ENCODE measurements at regions not wholly inside any gene's neighbourhood (a gene's known extent, or its start where the extent isn't known, plus 50 kb on each side); places are given as distances from the start of the nearest gene placed in this dataset.
A peak's percentile ranks its signal among the peaks of the same experiment; 100 is the strongest.
"Not testable (repeated sequence)": the region's sequence is repeated elsewhere in the genome, so short reads cannot be mapped to it uniquely, and the experiment has no call there.

- DNase-seq (ENCODE audit: low spot score): no peak
Observed at GRCh38 chr5:12745537-12745936, 841.3 kb upstream of the CTNND2 start.

GRCh38 chr5:12743582-12743981, 839.3 kb upstream of the CTNND2 start:
- DNase-seq (ENCODE audit: low spot score): no peak

DNA sequence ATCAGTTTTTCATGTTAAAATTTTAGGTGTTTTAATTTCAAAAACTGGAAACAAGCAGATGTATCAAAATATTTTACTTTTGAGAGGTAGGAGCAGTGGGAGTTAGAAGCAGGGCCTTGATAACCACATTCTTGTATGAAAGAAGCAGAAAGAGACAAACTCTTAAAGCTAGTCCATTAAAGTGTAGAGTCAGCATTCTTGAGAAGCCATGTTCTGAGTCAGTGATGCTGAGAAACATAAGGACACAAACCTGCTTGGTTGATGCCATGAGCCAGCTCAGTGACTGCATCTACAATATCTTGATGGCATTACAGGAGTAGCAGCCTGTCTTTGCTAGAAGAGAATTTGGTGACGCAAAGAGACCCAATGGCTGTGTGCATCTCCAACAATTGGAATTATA, 826.1 kb upstream of the CTNND2 start:
- DNase-seq (ENCODE audit: low spot score): no peak

- DNase-seq (ENCODE audit: low spot score): no peak
Observed at GRCh38 chr5:12716664-12717063, 812.4 kb upstream of the CTNND2 start.

- no peak for DNase-seq (ENCODE audit: low spot score)
Observed at GRCh38 chr5:12707560-12707959, 803.3 kb upstream of the CTNND2 start.

- DNase-seq (ENCODE audit: low spot score): peak; percentile 4
Observed at GRCh38 chr5:12704955-12705354, 800.7 kb upstream of the CTNND2 start.

- DNase-seq (ENCODE audit: low spot score): no peak
Observed at GRCh38 chr5:12703254-12703653, 799.0 kb upstream of the CTNND2 start.

- DNase-seq (ENCODE audit: low spot score): no peak
Observed at GRCh38 chr5:12695651-12696050, 791.4 kb upstream of the CTNND2 start.

DNA sequence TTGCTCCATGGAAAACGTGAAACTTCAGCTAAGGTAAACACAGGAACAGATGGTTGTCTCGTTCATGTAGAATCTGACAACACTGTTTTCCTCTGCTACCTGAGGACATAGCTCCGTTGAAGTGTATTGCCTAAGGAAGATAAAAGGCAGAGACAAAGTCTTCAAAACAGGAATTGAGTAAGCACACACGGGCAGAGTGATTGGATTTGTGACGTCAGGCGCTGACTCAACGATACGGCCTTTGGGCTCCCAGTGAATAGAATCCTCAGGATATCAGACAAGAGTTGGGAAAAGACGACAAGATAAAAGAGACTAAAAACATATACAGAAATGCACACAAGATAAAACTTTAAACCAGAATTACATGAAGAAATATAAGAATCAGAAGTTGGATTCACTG, 787.1 kb upstream of the CTNND2 start:
- no peak for DNase-seq (ENCODE audit: low spot score)

DNA sequence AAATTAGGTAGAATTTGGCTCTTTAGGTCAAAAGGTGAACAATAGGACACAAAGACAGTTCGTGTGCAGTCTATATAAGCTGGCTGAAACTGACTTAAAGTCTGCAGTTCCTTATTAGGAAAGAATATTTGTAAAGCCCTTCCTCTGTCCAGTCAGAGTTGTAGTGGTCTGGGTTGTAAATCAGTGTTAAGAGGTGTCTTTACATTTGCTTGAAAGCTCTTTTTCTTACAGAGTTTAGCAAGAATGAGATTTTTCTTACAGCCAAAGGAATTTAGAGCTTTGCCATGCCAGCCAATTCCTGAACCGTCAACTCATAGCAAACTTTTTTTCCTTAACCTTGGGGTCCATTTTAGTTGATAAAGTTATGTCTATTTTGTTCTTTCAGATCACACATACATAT, 786.1 kb upstream of the CTNND2 start:
- DNase-seq (ENCODE audit: low spot score): no peak

GRCh38 chr5:12683249-12683648, 779.0 kb upstream of the CTNND2 start:
- no peak for DNase-seq (ENCODE audit: low spot score)

DNA sequence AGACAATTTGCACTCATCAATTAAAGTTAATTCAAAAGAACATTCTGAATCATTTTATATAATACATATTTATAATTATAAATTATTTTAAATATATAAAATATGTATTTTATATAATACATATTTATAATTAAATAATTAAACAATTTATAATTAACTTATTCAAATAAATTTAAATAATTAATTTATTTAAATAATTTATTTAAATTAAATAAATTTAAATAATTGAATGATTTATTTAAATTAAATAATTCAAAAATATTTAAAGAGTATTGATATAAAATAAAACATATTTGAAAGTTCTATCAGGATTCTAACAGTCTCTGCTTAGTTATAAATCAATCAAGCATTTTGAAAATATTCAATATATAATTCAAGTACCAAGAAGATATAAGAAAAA, 775.5 kb upstream of the CTNND2 start:
- no peak for DNase-seq (ENCODE audit: low spot score)

GRCh38 chr5:12675959-12676358, 771.7 kb upstream of the CTNND2 start:
- no peak for DNase-seq (ENCODE audit: low spot score)

- no peak for DNase-seq (ENCODE audit: low spot score)
Observed at GRCh38 chr5:12672141-12672540, 767.9 kb upstream of the CTNND2 start.

- DNase-seq (ENCODE audit: low spot score): no peak
Observed at GRCh38 chr5:12669326-12669725, 765.1 kb upstream of the CTNND2 start.

GRCh38 chr5:12668564-12668963, 764.3 kb upstream of the CTNND2 start:
- DNase-seq (ENCODE audit: low spot score): no peak

GRCh38 chr5:12667818-12668217, 763.6 kb upstream of the CTNND2 start:
- not testable (repeated sequence) for DNase-seq (ENCODE audit: low spot score)

DNA sequence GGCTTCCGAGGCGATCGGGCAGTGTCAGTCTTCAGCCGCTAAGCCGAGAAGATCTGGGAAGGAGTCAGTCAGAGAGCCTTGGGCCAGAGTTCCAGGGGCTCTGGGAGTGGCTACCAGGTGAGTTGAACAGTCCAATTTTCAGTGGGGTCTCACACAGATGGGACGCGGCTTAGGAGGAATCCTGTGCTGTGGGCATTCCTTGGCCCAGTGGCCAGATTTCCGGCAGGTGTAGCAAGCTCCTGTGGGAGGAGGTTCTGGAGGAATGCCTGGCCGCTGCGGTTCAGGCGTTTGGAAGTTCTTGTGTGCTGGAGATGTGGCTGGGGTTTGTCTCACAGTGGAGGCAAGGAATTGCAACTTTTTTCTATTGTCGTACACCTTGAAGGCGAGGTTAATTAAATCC, 761.5 kb upstream of the CTNND2 start:
- DNase-seq (ENCODE audit: low spot score): not testable (repeated sequence)

GRCh38 chr5:12662545-12663314, 758.5 kb upstream of the CTNND2 start:
- DNase-seq (ENCODE audit: low spot score): peak; percentile 13

DNA sequence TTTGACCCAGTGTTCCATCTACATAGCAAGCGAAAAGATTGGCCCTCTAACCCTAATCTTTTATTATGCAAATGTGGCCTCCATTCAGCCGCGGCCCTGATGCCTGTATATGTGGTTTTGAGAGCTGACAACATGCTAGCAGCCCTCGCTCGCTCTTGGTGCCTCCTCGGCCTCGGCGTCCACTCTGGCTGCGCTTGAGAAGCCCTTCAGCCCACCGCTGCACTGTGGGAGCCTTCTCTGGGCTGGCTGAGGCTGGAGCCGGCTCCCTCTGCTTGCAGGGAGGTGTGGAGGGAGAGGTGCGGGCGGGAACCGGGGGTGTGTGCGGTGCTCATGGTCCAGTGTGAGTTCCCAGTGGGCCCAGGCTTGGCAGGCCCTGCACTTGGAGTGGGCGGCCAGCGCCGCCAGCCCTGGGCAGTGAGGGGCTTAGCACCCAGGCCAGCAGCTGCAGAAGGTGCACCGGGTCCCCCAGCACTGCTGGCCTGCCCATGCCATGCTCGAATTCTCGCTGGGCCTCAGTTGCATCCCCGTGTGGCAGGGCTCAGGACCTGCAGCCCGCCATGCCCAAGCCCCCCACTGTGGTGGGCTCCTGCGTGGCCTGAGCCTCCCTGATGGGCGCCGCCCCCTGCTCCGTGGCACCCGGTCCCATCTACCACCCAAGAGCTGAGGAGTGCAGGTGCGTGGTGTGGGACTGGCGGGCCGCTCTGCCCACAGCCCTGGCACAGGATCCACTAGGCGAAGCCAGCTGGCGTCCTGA, 757.5 kb upstream of the CTNND2 start:
- DNase-seq (ENCODE audit: low spot score): no peak

DNA sequence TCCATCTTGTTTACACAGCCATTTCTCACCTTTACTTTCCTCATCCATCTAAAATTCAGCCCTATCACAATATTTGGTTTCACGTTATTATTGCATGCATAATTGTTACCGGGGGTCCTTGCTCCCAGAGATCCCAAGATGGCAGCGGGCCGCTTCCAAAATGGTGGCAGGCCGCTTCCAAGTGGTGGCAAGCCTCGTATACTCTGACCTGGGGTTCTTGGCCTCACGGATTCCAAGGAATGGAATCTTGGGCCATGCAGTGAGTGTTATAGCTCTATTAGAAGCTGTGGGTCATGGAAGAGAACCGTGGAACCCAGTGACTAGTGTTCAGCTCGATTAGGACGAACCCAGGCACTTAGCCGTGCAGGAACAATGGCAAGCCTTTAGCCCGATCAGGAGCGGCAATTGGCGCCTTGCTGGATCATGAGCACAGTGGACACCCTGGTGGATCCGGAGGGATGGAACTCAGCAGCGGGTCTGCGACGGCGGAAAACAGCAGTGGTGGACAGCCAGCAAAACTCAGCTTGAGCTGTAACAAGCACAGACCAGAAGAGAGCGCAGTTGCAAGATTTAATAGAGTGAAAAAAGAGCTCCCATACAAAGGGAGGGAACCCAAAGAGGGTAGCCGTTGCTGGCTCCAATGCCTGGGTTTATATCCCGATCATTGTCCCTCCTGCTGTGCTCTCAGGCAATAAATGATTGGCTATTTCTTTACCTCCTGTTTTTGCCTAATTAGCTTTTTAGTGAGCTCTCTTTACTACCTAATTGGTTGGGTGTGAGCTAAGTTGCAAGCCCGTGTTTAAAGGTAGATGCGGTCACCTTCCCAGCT, 756.2 kb upstream of the CTNND2 start:
- DNase-seq (ENCODE audit: low spot score): not testable (repeated sequence)

- no peak for DNase-seq (ENCODE audit: low spot score)
Observed at GRCh38 chr5:12659686-12660085, 755.4 kb upstream of the CTNND2 start.
